ENCODE measurements at regions not wholly inside any gene's neighbourhood (a gene's known extent, or its start where the extent isn't known, plus 50 kb on each side); places are given as distances from the start of the nearest gene placed in this dataset.

GRCh38 chr14:21939836-21940235 lies 266.2 kb upstream of the OR4E1 start:
- POLR2A ChIA-PET: no interaction called here
- no peak for TF ChIP-seq NFRKB (IDR thresholded peaks at IDR 0.05)
- CTCF ChIA-PET: no interaction called here
- DNase-seq (ENCODE audit: extremely low spot score): no peak

- DNase-seq (ENCODE audit: extremely low spot score): no peak
- ChIA-PET POLR2A (no interaction called here), CTCF (no interaction called here)
- TF ChIP-seq L3MBTL2 (conservative IDR thresholded peaks at IDR 0.05): no peak
- no peak for TF ChIP-seq SUZ12 (IDR thresholded peaks at IDR 0.05)
Observed at GRCh38 chr14:21937996-21938395, 264.4 kb upstream of the OR4E1 start.

DNA sequence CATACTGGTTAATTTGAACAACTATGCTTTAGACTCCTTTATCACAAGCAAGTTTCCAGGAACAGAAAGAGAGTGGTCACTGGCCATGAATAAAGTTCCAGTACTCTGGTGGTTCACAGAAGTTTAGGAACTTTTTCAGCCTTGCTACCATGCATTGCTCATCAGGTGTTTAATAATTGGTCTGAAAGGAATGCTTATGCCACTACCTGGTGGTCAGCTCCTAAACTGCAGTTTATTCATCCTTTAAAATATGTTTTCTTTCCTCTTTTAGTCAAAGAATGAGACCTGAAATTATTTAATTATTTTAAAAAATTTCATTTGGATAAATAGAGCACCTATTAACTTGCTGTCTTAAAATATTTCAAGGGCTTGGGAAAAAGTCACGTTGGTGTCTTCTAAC lies 260.1 kb upstream of the OR4E1 start:
- ChIA-PET CTCF (interaction anchor here (0.9 kb wide), 1 partner anchor 13 kb away, joined by 3 read pairs; no protein-coding TSS in a partner anchor), POLR2A (no interaction called here)
- no peak for DNase-seq (ENCODE audit: extremely low spot score)
- TF ChIP-seq BHLHE40 (IDR thresholded peaks at IDR 0.05; ENCODE audit: borderline replicate concordance) (no peak), CTBP1 (IDR thresholded peaks at IDR 0.05; ENCODE audit: borderline replicate concordance) (no peak), TARDBP (IDR thresholded peaks at IDR 0.05) (no peak), NFRKB (IDR thresholded peaks at IDR 0.05) (no peak)

GRCh38 chr14:21924479-21924878 lies 250.9 kb upstream of the OR4E1 start:
- POLR2A ChIA-PET: no interaction called here
- TF ChIP-seq NFRKB (IDR thresholded peaks at IDR 0.05): no peak
- no peak for TF ChIP-seq FOXK2 (IDR thresholded peaks at IDR 0.05)
- no peak for TF ChIP-seq FOXM1 (IDR thresholded peaks at IDR 0.05; ENCODE audit: borderline replicate concordance)
- TF ChIP-seq BHLHE40 (IDR thresholded peaks at IDR 0.05; ENCODE audit: borderline replicate concordance): no peak
- TF ChIP-seq FOXA1 (IDR thresholded peaks at IDR 0.05): no peak
- no peak for TF ChIP-seq ELF4 (IDR thresholded peaks at IDR 0.05)
- no peak for TF ChIP-seq LEF1 (IDR thresholded peaks at IDR 0.05; ENCODE audit: borderline replicate concordance)
- no peak for TF ChIP-seq ZNF384 (IDR thresholded peaks at IDR 0.05)
- DNase-seq (ENCODE audit: extremely low spot score): no peak
- CTCF ChIA-PET: no interaction called here

DNA sequence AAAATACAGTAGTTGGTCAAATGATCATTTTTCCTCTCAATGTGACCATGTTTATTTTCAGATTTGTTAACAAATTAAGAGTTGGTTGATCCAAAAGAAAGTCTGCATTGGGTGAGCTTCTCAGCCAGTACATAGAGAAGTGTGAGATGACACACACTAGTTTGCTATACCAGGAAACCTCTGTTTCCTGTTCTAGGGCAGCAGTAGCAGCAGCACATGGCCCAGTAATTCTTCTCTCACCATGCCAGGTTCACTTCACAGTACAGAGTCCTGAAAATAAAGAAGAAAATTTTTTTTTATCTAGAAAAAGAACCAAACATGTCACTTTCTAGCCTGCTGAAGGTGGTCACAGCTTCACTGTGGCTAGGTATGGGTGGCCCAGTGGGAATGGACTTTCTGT lies 250.2 kb upstream of the OR4E1 start:
- DNase-seq (ENCODE audit: extremely low spot score): no peak
- ChIA-PET CTCF (interaction anchor here (2.4 kb wide), 1 partner anchor 10 kb away, joined by 6 read pairs; no protein-coding TSS in a partner anchor), POLR2A (no interaction called here)
- TF ChIP-seq CTBP1 (IDR thresholded peaks at IDR 0.05; ENCODE audit: borderline replicate concordance): no peak
- no peak for TF ChIP-seq FOXA1 (IDR thresholded peaks at IDR 0.05)
- no peak for TF ChIP-seq BHLHE40 (IDR thresholded peaks at IDR 0.05; ENCODE audit: borderline replicate concordance)
- TF ChIP-seq SP1 (IDR thresholded peaks at IDR 0.05): no peak
- no peak for TF ChIP-seq LEF1 (IDR thresholded peaks at IDR 0.05; ENCODE audit: borderline replicate concordance)
- no peak for TF ChIP-seq ARNT (IDR thresholded peaks at IDR 0.05)
- TF ChIP-seq NFRKB (IDR thresholded peaks at IDR 0.05): no peak
- TF ChIP-seq FOXM1 (IDR thresholded peaks at IDR 0.05; ENCODE audit: borderline replicate concordance): no peak
- TF ChIP-seq L3MBTL2 (conservative IDR thresholded peaks at IDR 0.05): no peak
- TF ChIP-seq PKNOX1 (IDR thresholded peaks at IDR 0.05): no peak
- TF ChIP-seq ELF4 (IDR thresholded peaks at IDR 0.05): no peak
- TF ChIP-seq TARDBP (IDR thresholded peaks at IDR 0.05): no peak
- TF ChIP-seq HDGF (IDR thresholded peaks at IDR 0.05; ENCODE audit: borderline replicate concordance): no peak

DNA sequence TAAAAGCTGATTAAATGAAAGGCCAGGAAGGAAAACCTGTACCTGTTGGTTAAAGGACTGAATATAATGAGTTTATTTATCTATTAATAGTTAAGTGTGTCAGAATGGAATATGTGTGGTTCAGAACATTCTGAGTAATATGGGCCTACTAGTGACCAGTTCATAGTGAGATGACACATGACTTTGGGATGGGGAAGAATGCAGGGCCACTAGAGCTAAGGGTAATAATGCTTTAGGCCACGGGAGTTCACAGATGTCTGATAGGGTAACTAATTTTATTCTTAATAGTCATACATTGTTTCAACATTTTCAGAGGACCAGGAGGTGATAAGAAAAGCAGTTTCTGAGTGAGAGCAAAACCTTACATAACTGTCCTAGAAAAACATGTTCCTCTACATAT lies 247.8 kb upstream of the OR4E1 start:
- DNase-seq (ENCODE audit: extremely low spot score): no peak
- ChIA-PET POLR2A (no interaction called here), CTCF (no interaction called here)
- TF ChIP-seq HDGF (IDR thresholded peaks at IDR 0.05; ENCODE audit: borderline replicate concordance) (no peak), CTBP1 (IDR thresholded peaks at IDR 0.05; ENCODE audit: borderline replicate concordance) (no peak), L3MBTL2 (conservative IDR thresholded peaks at IDR 0.05) (no peak), BHLHE40 (IDR thresholded peaks at IDR 0.05; ENCODE audit: borderline replicate concordance) (no peak), ARNT (IDR thresholded peaks at IDR 0.05) (no peak), PKNOX1 (IDR thresholded peaks at IDR 0.05) (no peak), FOXK2 (IDR thresholded peaks at IDR 0.05) (no peak)

GRCh38 chr14:21917699-21918436 lies 244.2 kb upstream of the OR4E1 start:
- peak; percentile 45 for DNase-seq (ENCODE audit: extremely low spot score)
- CTCF ChIA-PET: interaction anchor here (0.5 to 1.9 kb wide), 16 partner anchors 9 to 773 kb away, joined by 3 to 8 read pairs (median 4); no protein-coding TSS in a partner anchor
- POLR2A ChIA-PET: no interaction called here
- TF ChIP-seq LEF1 (IDR thresholded peaks at IDR 0.05; ENCODE audit: borderline replicate concordance): no peak
- TF ChIP-seq BHLHE40 (IDR thresholded peaks at IDR 0.05; ENCODE audit: borderline replicate concordance): no peak
- TF ChIP-seq TARDBP (IDR thresholded peaks at IDR 0.05): no peak
- TF ChIP-seq PKNOX1 (IDR thresholded peaks at IDR 0.05): no peak
- no peak for TF ChIP-seq SP1 (IDR thresholded peaks at IDR 0.05)
- no peak for TF ChIP-seq FOXA1 (IDR thresholded peaks at IDR 0.05)
- TF ChIP-seq SUZ12 (IDR thresholded peaks at IDR 0.05): no peak
- no peak for TF ChIP-seq ELF4 (IDR thresholded peaks at IDR 0.05)

Measured in HEK293T (cell line).